Activated T-cell treated with anti-CD3 and anti-CD28 coated beads, Interleukin-2, amount 50 U/mL, for 24 hours (primary cell): ENCODE measurements at regions not wholly inside any gene's neighbourhood (a gene's known extent, or its start where the extent isn't known, plus 50 kb on each side); places are given as distances from the start of the nearest gene placed in this dataset.

ENCODE experiments used
- DNase-seq: peaks from one replicate; pipeline ENCODE4 v3.0.0-alpha.2; 2020
- H3K27ac Mint-ChIP-seq: 2 replicates; pipeline ENCODE4 v1.8.0; 2020; ENCODE audit warnings: mild to moderate bottlenecking, mixed read lengths
- H3K27me3 Mint-ChIP-seq: 2 replicates; pipeline ENCODE4 v1.8.0; 2020; ENCODE audit warnings: mixed read lengths
- H3K36me3 Mint-ChIP-seq: 2 replicates; pipeline ENCODE4 v1.8.0; 2020; ENCODE audit warnings: low read depth, mixed read lengths
- H3K4me1 Mint-ChIP-seq: 2 replicates; pipeline ENCODE4 v1.8.0; 2020; ENCODE audit warnings: low read depth, mixed read lengths
- H3K4me3 Mint-ChIP-seq: 2 replicates; pipeline ENCODE4 v1.8.0; 2020; ENCODE audit warnings: mild to moderate bottlenecking, moderate library complexity, mixed read lengths
- H3K9me3 Mint-ChIP-seq: 2 replicates; pipeline ENCODE4 v1.8.0; 2020; ENCODE audit warnings: mixed read lengths

- H3K4me1 Mint-ChIP-seq: peaks cover 33% of the 10 kb centered on the region
- H3K27me3 Mint-ChIP-seq: no peaks in the 10 kb centered on the region
- no peaks in the 10 kb centered on the region for H3K9me3 Mint-ChIP-seq
- no peak for DNase-seq
- H3K36me3 Mint-ChIP-seq: no peaks in the 10 kb centered on the region
- no peak overlapping the region for H3K4me3 Mint-ChIP-seq
- H3K27ac Mint-ChIP-seq: no peak overlapping the region
Observed at GRCh38 chr3:178079966-178080365, 456.3 kb upstream of the KCNMB2 start.

- Mint-ChIP-seq H3K27me3 (no peaks in the 10 kb centered on the region), H3K4me1 (peaks cover 43% of the 10 kb centered on the region), H3K27ac (no peak overlapping the region), H3K4me3 (no peak overlapping the region), H3K9me3 (no peaks in the 10 kb centered on the region), H3K36me3 (no peaks in the 10 kb centered on the region)
- no peak for DNase-seq
Observed at GRCh38 chr3:178082326-178082906, 453.8 kb upstream of the KCNMB2 start.

GRCh38 chr3:178083906-178084866 is 452.1 kb upstream of the KCNMB2 start:
- Mint-ChIP-seq H3K27ac (peak overlapping the region; percentile 2), H3K4me1 (peaks cover 41% of the 10 kb centered on the region), H3K9me3 (no peaks in the 10 kb centered on the region), H3K4me3 (no peak overlapping the region), H3K36me3 (no peaks in the 10 kb centered on the region), H3K27me3 (no peaks in the 10 kb centered on the region)
- no peak for DNase-seq

- H3K9me3 Mint-ChIP-seq: no peaks in the 10 kb centered on the region
- H3K36me3 Mint-ChIP-seq: no peaks in the 10 kb centered on the region
- H3K4me1 Mint-ChIP-seq: peaks cover 35% of the 10 kb centered on the region
- no peak overlapping the region for H3K27ac Mint-ChIP-seq
- peak; percentile 39 for DNase-seq
- H3K27me3 Mint-ChIP-seq: no peaks in the 10 kb centered on the region
- H3K4me3 Mint-ChIP-seq: no peak overlapping the region
Observed at GRCh38 chr3:178084938-178085816, 451.1 kb upstream of the KCNMB2 start.

- no peaks in the 10 kb centered on the region for H3K27me3 Mint-ChIP-seq
- no peak overlapping the region for H3K27ac Mint-ChIP-seq
- H3K4me3 Mint-ChIP-seq: no peak overlapping the region
- no peaks in the 10 kb centered on the region for H3K9me3 Mint-ChIP-seq
- DNase-seq: no peak
- peaks cover 33% of the 10 kb centered on the region for H3K4me1 Mint-ChIP-seq
- H3K36me3 Mint-ChIP-seq: no peaks in the 10 kb centered on the region
Observed at GRCh38 chr3:178085817-178086123, 450.5 kb upstream of the KCNMB2 start.

- H3K36me3 Mint-ChIP-seq: no peaks in the 10 kb centered on the region
- peaks cover under 1% of the 10 kb centered on the region for H3K9me3 Mint-ChIP-seq
- no peak overlapping the region for H3K27ac Mint-ChIP-seq
- no peaks in the 10 kb centered on the region for H3K27me3 Mint-ChIP-seq
- peaks cover 33% of the 10 kb centered on the region for H3K4me1 Mint-ChIP-seq
- H3K4me3 Mint-ChIP-seq: no peak overlapping the region
- DNase-seq: no peak
Observed at GRCh38 chr3:178086144-178086825, 450.0 kb upstream of the KCNMB2 start.

GRCh38 chr3:178087376-178087775 is 448.9 kb upstream of the KCNMB2 start:
- H3K4me1 Mint-ChIP-seq: peaks cover 33% of the 10 kb centered on the region
- no peak for DNase-seq
- no peaks in the 10 kb centered on the region for H3K27me3 Mint-ChIP-seq
- H3K27ac Mint-ChIP-seq: no peak overlapping the region
- H3K4me3 Mint-ChIP-seq: no peak overlapping the region
- H3K9me3 Mint-ChIP-seq: peaks cover 10% of the 10 kb centered on the region
- peaks cover under 1% of the 10 kb centered on the region for H3K36me3 Mint-ChIP-seq

- Mint-ChIP-seq H3K27ac (no peak overlapping the region), H3K27me3 (no peaks in the 10 kb centered on the region), H3K9me3 (peaks cover 17% of the 10 kb centered on the region), H3K36me3 (peaks cover 1% of the 10 kb centered on the region), H3K4me3 (no peak overlapping the region), H3K4me1 (peaks cover 24% of the 10 kb centered on the region)
- no peak for DNase-seq
Observed at GRCh38 chr3:178088963-178089362, 447.3 kb upstream of the KCNMB2 start.

- Mint-ChIP-seq H3K27ac (no peak overlapping the region), H3K4me1 (peaks cover 5% of the 10 kb centered on the region), H3K9me3 (peaks cover 21% of the 10 kb centered on the region), H3K27me3 (no peaks in the 10 kb centered on the region), H3K36me3 (peaks cover 1% of the 10 kb centered on the region), H3K4me3 (no peak overlapping the region)
- DNase-seq: no peak
Observed at GRCh38 chr3:178090899-178091298, 445.3 kb upstream of the KCNMB2 start.

- Mint-ChIP-seq H3K4me3 (no peak overlapping the region), H3K9me3 (peaks cover 21% of the 10 kb centered on the region), H3K36me3 (peaks cover 1% of the 10 kb centered on the region), H3K27me3 (no peaks in the 10 kb centered on the region), H3K4me1 (no peaks in the 10 kb centered on the region), H3K27ac (no peak overlapping the region)
- DNase-seq: no peak
Observed at GRCh38 chr3:178095522-178095921, 440.7 kb upstream of the KCNMB2 start.

GRCh38 chr3:178096955-178097354 is 439.3 kb upstream of the KCNMB2 start:
- no peak overlapping the region for H3K27ac Mint-ChIP-seq
- H3K4me1 Mint-ChIP-seq: no peaks in the 10 kb centered on the region
- peaks cover 13% of the 10 kb centered on the region for H3K9me3 Mint-ChIP-seq
- H3K4me3 Mint-ChIP-seq: no peak overlapping the region
- no peaks in the 10 kb centered on the region for H3K27me3 Mint-ChIP-seq
- peaks cover 1% of the 10 kb centered on the region for H3K36me3 Mint-ChIP-seq
- no peak for DNase-seq

GRCh38 chr3:178097576-178097975 is 438.7 kb upstream of the KCNMB2 start:
- no peaks in the 10 kb centered on the region for H3K4me1 Mint-ChIP-seq
- peaks cover 9% of the 10 kb centered on the region for H3K9me3 Mint-ChIP-seq
- no peak for DNase-seq
- no peaks in the 10 kb centered on the region for H3K36me3 Mint-ChIP-seq
- H3K27ac Mint-ChIP-seq: no peak overlapping the region
- no peaks in the 10 kb centered on the region for H3K27me3 Mint-ChIP-seq
- H3K4me3 Mint-ChIP-seq: no peak overlapping the region

GRCh38 chr3:178099274-178099673 is 437.0 kb upstream of the KCNMB2 start:
- no peak overlapping the region for H3K27ac Mint-ChIP-seq
- H3K4me3 Mint-ChIP-seq: no peak overlapping the region
- H3K4me1 Mint-ChIP-seq: no peaks in the 10 kb centered on the region
- no peaks in the 10 kb centered on the region for H3K36me3 Mint-ChIP-seq
- H3K9me3 Mint-ChIP-seq: peaks cover 3% of the 10 kb centered on the region
- DNase-seq: no peak
- H3K27me3 Mint-ChIP-seq: no peaks in the 10 kb centered on the region

GRCh38 chr3:178099862-178100261 is 436.4 kb upstream of the KCNMB2 start:
- Mint-ChIP-seq H3K27me3 (no peaks in the 10 kb centered on the region), H3K9me3 (peaks cover 3% of the 10 kb centered on the region), H3K27ac (no peak overlapping the region), H3K4me1 (no peaks in the 10 kb centered on the region), H3K4me3 (no peak overlapping the region), H3K36me3 (no peaks in the 10 kb centered on the region)
- DNase-seq: no peak
